GM19023 (cell line): ENCODE measurements at regions not wholly inside any gene's neighbourhood (a gene's known extent, or its start where the extent isn't known, plus 50 kb on each side); places are given as distances from the start of the nearest gene placed in this dataset.

Source experiments
- ATAC-seq: cut with Tn5 transposase; IDR thresholded peaks from one replicate; pipeline ENCODE4 v1.9.1; 2021; ENCODE audit warnings: mild to moderate bottlenecking, moderate library complexity; ENCODE audit not compliant: unreplicated experiment

- no peak for ATAC-seq
These were observed 178.1 kb upstream of the VEGFC start for GRCh38 chr4:176970853-176971252.

DNA sequence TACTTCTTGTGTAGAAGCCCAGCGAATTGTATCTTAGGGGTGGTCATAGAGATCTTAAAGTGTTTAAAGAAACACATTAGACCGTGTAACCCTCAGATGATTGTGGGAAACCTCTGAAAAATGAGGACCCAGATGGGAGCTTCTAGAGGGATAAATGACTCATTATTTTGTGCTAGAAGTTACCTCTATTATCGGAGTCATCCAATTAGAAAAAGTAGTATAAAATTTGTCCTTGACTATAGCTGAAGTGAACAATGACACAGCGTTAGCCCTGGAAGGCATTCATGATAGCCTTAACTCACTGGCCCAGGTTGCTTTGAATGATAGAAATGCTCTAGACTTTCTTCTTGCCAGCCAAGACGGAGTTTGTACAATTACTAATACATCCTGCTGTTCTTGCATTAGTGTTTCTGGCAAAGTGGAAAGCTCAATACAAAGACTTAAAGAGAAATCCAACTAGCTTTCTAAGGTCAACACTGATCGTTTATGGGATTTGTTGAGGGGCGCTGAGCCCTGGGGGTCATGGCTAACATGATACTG lies 178.9 kb upstream of the VEGFC start:
- ATAC-seq = no peak

- no peak for ATAC-seq
These were observed 186.7 kb upstream of the VEGFC start for GRCh38 chr4:176979416-176979815.

DNA sequence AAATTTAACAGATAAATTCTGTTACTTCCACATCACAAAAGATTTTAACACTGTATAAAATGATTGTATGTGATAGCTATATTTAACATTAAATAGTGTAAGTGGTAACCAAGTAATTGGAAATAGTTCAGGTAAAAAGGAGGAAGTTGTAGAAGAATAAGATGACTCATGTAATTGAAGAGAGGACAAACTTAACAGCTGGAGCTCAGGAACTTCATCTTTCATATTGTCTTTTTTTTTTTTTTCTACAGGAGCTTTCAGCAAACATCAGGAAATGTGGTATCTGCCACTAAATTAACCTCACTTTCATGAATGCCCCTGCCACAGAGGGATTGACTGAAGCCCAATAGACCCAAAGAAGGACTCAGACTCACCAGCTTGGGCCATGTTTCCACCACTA lies 188.4 kb upstream of the VEGFC start:
- no peak for ATAC-seq

GRCh38 chr4:176981551-176981950 lies 188.8 kb upstream of the VEGFC start:
- no peak for ATAC-seq

DNA sequence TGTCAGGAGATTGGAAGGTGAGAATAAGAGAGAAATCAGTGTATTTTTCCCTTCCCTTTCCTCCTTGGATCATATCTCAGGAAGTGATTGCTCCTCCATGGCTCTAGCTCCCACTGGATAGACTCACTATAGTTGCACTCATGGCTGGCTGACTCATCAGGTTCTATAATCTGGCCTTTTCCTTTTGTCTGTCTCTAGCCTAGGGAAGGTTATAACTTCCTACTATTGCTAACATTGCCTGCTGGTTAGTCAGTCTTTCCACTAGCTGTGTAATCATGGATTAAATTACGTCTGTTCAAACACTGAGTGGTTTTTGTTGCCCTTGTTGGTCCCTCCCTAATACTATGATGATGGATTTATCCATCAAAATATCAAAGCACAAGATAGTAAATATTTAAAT lies 195.5 kb upstream of the VEGFC start:
- no peak for ATAC-seq

DNA sequence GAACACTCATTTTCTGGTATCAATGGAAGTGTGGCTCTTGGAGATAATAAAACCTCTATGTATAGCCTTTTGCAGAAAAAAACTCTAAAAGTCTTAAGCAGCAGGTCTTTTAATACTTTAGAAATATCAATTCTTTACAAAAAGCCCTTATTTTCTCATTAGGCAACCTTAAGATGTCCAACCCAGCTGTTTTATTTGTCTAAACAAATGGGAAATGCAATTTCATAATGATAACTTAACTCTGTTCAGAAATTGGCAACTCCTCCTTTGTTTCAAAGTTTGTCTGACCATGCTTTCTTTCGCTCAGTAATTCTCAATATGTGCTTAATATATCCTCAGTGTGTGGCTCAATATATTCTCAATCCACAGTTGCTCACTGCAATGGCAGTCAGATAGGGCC lies 196.5 kb upstream of the VEGFC start:
- no peak for ATAC-seq

GRCh38 chr4:176999935-177000543 lies 207.3 kb upstream of the VEGFC start:
- no peak for ATAC-seq

- ATAC-seq = no peak
These were observed 208.8 kb upstream of the VEGFC start for GRCh38 chr4:177001271-177002175.

GRCh38 chr4:177005674-177006230 lies 213.0 kb upstream of the VEGFC start:
- ATAC-seq = no peak

DNA sequence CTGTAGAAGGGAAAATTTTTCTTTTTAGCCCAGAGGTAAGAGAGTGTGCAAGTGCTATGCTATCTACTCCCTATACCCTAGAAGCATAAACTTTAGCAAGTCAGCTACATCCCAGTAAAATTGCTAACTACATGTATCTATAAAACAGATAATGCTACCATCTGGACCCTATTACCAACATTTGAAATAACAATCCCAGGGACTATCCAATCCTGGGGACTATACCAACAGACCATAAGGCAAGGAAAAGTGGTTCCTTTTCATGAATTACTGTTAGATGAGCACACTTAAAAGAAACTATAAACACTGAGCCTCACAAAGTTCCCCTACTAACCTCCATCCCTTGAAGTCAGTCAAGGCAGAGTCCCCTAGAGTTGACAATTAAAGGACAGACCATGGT lies 213.6 kb upstream of the VEGFC start:
- ATAC-seq = no peak

GRCh38 chr4:177008071-177008835 lies 215.5 kb upstream of the VEGFC start:
- no peak for ATAC-seq

DNA sequence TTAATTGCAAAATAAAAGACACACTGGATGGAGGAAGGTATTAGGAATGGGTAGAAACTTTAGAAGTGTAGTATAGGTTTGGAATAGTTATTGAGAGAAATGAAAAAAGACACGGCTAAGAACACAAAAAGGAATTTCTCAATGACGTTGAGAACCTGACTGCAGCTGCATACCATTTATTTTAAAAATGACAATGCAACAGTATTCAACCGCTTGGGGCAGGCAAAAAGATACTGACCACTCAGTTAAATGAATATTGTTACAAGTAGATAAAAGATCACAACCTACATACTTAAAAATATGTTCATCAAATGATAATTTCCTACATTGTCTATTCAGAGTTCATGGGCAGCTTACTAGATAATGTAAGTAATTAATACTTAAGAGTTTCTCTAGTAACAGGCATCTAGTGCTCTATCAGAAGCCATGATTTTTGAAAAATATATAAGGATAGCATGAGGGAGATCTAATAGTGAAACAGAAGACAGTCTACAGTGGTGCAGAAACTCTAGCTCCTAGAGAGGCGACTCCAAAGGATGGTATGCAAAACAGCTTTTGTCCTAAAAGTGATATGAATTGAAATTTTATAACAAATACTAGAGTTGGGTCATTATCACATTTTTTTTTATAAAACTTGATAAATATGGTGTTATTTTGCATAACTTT lies 216.2 kb upstream of the VEGFC start:
- no peak for ATAC-seq

DNA sequence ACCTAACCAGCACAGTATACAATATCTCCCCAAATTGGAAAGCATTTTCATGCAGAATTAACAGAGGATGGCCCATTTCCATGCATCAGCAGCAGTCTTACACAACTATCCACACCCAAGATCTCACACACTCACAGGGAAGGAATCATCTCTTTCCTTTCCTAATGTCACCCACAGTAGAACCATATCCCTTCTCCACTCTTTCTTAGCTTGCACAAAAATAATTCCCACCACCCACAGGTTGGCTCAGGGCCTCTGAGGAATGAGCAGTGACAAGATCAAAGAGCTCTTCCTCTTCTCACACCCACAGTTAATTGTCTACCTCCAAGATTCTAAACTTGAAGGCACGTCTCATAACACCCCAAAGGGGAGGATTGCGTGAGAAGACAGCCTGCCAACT lies 217.7 kb upstream of the VEGFC start:
- ATAC-seq = no peak

- no peak for ATAC-seq
These were observed 220.3 kb upstream of the VEGFC start for GRCh38 chr4:177012918-177013545.

- ATAC-seq = no peak
These were observed 223.9 kb upstream of the VEGFC start for GRCh38 chr4:177016541-177017141.

DNA sequence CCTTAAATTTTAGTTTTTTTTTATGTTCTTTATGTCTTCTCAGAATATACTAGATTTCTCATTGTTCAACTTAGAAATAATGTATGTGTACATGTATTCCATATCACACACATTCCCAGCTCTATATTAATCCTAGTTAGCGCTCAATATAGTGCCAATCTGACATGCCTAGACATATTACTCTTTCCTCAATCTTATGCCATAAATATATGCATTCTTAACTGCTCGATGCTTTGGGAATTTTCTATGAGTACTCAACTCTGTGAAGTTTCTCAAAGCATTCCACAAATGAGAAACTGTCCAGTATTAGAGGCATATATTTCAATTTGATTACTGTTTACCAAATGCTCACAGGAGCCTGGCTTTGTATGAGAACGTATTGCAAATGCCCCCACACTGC lies 231.2 kb upstream of the VEGFC start:
- ATAC-seq = no peak

DNA sequence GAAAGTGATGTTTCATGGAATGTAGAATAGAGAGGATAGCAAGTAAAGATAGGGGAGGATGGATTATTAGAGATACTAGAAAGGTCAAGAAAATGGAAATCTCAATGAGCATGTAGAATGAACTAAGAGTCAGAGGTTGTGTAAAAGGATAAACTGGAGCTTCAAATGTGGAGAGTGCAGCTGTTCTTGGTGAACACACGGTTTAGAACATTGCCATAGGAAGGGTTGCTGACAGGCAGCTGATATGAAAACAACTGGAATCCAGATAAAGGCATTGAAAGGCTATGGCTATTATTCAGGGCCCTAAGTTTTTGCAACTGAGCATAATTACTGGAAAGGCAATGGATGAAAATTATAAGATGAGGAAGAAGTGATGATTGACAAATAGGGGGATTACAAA lies 239.6 kb upstream of the VEGFC start:
- no peak for ATAC-seq

DNA sequence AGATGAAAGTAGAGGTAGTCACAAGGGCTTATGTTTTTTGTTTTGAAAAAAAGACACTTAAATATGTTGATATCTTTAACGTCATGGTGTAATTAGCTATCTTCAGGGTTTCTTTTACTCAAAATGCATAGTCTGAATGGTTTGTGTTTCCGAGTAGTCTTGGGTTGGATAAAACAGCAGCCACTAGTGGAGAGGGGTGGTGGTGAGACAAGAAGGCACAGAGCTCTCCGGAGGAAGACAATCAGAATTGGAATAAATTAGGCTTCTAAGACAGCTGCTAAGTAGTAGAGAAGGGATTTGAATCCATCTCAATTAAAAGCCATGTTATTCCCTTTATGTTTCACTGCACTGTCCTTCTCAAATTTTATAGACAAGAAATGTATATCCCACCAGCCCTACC lies 240.4 kb upstream of the VEGFC start:
- ATAC-seq = no peak

DNA sequence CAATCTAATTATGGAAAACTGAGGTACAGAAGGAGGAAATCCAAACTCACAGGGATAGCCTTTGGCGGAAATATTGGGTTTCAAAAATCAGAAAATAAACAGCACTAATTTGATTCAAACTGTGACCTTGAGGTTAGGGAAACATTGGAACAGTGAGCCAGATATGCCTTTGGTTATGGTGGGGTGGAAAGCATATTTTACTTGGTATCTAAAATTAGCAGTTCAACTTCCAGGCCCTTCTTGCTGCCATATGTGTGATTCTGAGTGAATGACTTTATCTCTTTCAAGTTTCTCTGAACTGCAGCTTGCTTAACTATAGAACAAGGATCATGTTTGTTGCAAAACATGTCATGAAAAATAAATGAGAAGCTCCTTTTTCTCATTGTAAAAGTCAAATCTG lies 240.9 kb upstream of the VEGFC start:
- no peak for ATAC-seq
